ENCODE measurements at regions not wholly inside any gene's neighbourhood (a gene's known extent, or its start where the extent isn't known, plus 50 kb on each side); places are given as distances from the start of the nearest gene placed in this dataset.

DNA sequence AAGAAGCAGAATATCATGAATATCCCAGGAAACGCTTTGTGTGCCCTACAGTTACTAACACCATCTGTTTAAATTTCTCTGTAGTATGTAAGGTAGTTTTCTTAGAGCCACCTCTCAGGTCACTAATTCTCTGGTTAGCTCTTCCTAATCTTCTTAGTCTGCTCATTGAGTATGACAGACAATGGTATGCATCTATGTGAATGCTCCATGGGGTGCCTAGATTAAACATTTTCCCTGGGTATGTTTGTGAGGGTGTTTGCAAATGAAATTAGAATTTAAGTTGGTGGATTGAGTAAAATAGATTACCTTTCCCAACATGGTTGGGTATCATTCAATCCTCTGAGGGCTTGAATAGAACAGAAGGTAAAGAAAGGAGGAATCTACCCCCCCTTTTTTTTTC, 233.0 kb downstream of the PCDH18 start:
- H3K27me3 ChIP-seq (replicated peaks in 1 of 4; ENCODE audit: control extremely low read depth in 1 of 4, control insufficient read depth in 3 of 4, insufficient read depth in 4 of 4, low read length in 3 of 4): no peaks in the 10 kb centered on the region
- WGBS (ENCODE audit: insufficient coverage): no CpG with 5 or more reads among the region's 1 CpG
- H3K4me3 Mint-ChIP-seq: no peak overlapping the region
- ATAC-seq (ENCODE audit: low read depth) (no peak), DNase-seq (no peak)
- H3K36me3 ChIP-seq (replicated peaks in 1 of 2; ENCODE audit: control extremely low read depth in 1 of 2, control insufficient read depth in 1 of 2, extremely low read depth in 1 of 2, insufficient read depth in 2 of 2, low read length in 1 of 2): no peaks in the 10 kb centered on the region
- CTCF ChIA-PET: no interaction called here
- intact Hi-C loops (cut with micrococcal nuclease): no loop called here
- H3K9ac ChIP-seq (ENCODE audit: low read length): no peak overlapping the region
- no peaks in the 10 kb centered on the region for H3K4me1 Mint-ChIP-seq
- H3K9me3 Mint-ChIP-seq (ENCODE audit: insufficient read depth): peaks cover 4% of the 10 kb centered on the region
- no peaks in the 10 kb centered on the region for H3K4me1 ChIP-seq (ENCODE audit: control insufficient read depth in 2 of 2, insufficient read depth in 2 of 2, low read length in 2 of 2)
- no peaks in the 10 kb centered on the region for H3K9me3 ChIP-seq (ENCODE audit: control extremely low read depth in 1 of 3, control insufficient read depth in 2 of 3, insufficient read depth in 1 of 3, low read length in 2 of 3)
- H3K4me2 ChIP-seq (replicated peaks; ENCODE audit: low read depth, low read length, poor library complexity, severe bottlenecking): no peak overlapping the region
- H3K27ac ChIP-seq (ENCODE audit: low read length in 2 of 2): no peak overlapping the region
- POLR2A ChIA-PET: no interaction called here
- H2AFZ ChIP-seq (ENCODE audit: insufficient read depth, low read depth, low read length, poor library complexity, severe bottlenecking): no peak overlapping the region
- no peaks in the 10 kb centered on the region for H4K20me1 ChIP-seq (ENCODE audit: control insufficient read depth, insufficient read depth, low read length, poor library complexity, severe bottlenecking)
- no peaks in the 10 kb centered on the region for H3K27me3 Mint-ChIP-seq
- TF ChIP-seq EZH2 (IDR thresholded peaks at IDR 0.05; ENCODE audit: borderline replicate concordance, insufficient read depth, low read depth, low read length, poor library complexity, severe bottlenecking) (no peak), CTCF (IDR thresholded peaks at IDR 0.05) (no peak)
- no peak overlapping the region for H3K27ac Mint-ChIP-seq
- H3K79me2 ChIP-seq (ENCODE audit: control insufficient read depth, insufficient read depth, low read length): no peaks in the 10 kb centered on the region
- no peak overlapping the region for H3K4me3 ChIP-seq (ENCODE audit: control extremely low read depth in 1 of 5, extremely low read depth in 1 of 5, insufficient read depth in 1 of 5, low read depth in 2 of 5, low read length in 4 of 5)

GRCh38 chr4:137293281-137293680, 239.0 kb downstream of the PCDH18 start:
- Histone ChIP-seq H3K4me1 (ENCODE audit: control insufficient read depth in 2 of 2, insufficient read depth in 2 of 2, low read length in 2 of 2) (no peaks in the 10 kb centered on the region), H3K36me3 (replicated peaks in 1 of 2; ENCODE audit: control extremely low read depth in 1 of 2, control insufficient read depth in 1 of 2, extremely low read depth in 1 of 2, insufficient read depth in 2 of 2, low read length in 1 of 2) (no peaks in the 10 kb centered on the region), H3K27me3 (replicated peaks in 1 of 4; ENCODE audit: control extremely low read depth in 1 of 4, control insufficient read depth in 3 of 4, insufficient read depth in 4 of 4, low read length in 3 of 4) (no peaks in the 10 kb centered on the region), H3K4me3 (ENCODE audit: control extremely low read depth in 1 of 5, extremely low read depth in 1 of 5, insufficient read depth in 1 of 5, low read depth in 2 of 5, low read length in 4 of 5) (no peak overlapping the region), H4K20me1 (ENCODE audit: control insufficient read depth, insufficient read depth, low read length, poor library complexity, severe bottlenecking) (no peaks in the 10 kb centered on the region), H3K9ac (ENCODE audit: low read length) (no peak overlapping the region), H2AFZ (ENCODE audit: insufficient read depth, low read depth, low read length, poor library complexity, severe bottlenecking) (no peak overlapping the region), H3K79me2 (ENCODE audit: control insufficient read depth, insufficient read depth, low read length) (no peaks in the 10 kb centered on the region), H3K4me2 (replicated peaks; ENCODE audit: low read depth, low read length, poor library complexity, severe bottlenecking) (no peak overlapping the region), H3K9me3 (ENCODE audit: control extremely low read depth in 1 of 3, control insufficient read depth in 2 of 3, insufficient read depth in 1 of 3, low read length in 2 of 3) (no peaks in the 10 kb centered on the region), H3K27ac (ENCODE audit: low read length in 2 of 2) (no peak overlapping the region)
- WGBS (ENCODE audit: insufficient coverage): no CpG with 5 or more reads among the region's 1 CpG
- intact Hi-C loops (cut with micrococcal nuclease): no loop called here
- H3K27ac Mint-ChIP-seq: no peak overlapping the region
- no peak for ATAC-seq (ENCODE audit: low read depth)
- H3K9me3 Mint-ChIP-seq (ENCODE audit: insufficient read depth): peaks cover 2% of the 10 kb centered on the region
- H3K27me3 Mint-ChIP-seq: no peaks in the 10 kb centered on the region
- H3K4me3 Mint-ChIP-seq: no peak overlapping the region
- ChIA-PET POLR2A (no interaction called here), CTCF (no interaction called here)
- no peak for DNase-seq
- TF ChIP-seq EZH2 (IDR thresholded peaks at IDR 0.05; ENCODE audit: borderline replicate concordance, insufficient read depth, low read depth, low read length, poor library complexity, severe bottlenecking) (no peak), CTCF (IDR thresholded peaks at IDR 0.05) (no peak)
- no peaks in the 10 kb centered on the region for H3K4me1 Mint-ChIP-seq
